ENCODE measurements at regions not wholly inside any gene's neighbourhood (a gene's known extent, or its start where the extent isn't known, plus 50 kb on each side); places are given as distances from the start of the nearest gene placed in this dataset.
"Not testable (repeated sequence)": the region's sequence is repeated elsewhere in the genome, so short reads cannot be mapped to it uniquely, and the experiment has no call there.

GRCh38 chr6:168994956-168995355 is 258.7 kb downstream of the THBS2 start:
- H3K4me1 Mint-ChIP-seq (ENCODE audit: low read depth, unreplicated experiment) = no peaks in the 10 kb centered on the region
- Histone ChIP-seq H3K27me3 (replicated peaks; ENCODE audit: control insufficient read depth, insufficient read depth, low read length) (no peaks in the 10 kb centered on the region), H3K9me3 (no peaks in the 10 kb centered on the region), H3K36me3 (ENCODE audit: control insufficient read depth, insufficient read depth, low read length) (no peaks in the 10 kb centered on the region), H3K4me1 (no peaks in the 10 kb centered on the region), H3K4me3 (ENCODE audit: low read depth, low read length) (no peak overlapping the region)
- BruUV-seq (replicated peaks) = no TSS peak
- DNase-seq = no peak
- no peaks in the 10 kb centered on the region for H3K27me3 Mint-ChIP-seq (ENCODE audit: insufficient read depth, unreplicated experiment)
- H3K9me3 Mint-ChIP-seq (ENCODE audit: unreplicated experiment) = no peaks in the 10 kb centered on the region
- no peak for TF ChIP-seq CTCF (IDR thresholded peaks at IDR 0.05; ENCODE audit: insufficient read depth in 1 of 2, low read depth in 1 of 2, low read length in 1 of 2, severe bottlenecking in 1 of 2, unreplicated experiment in 1 of 2)
- CTCF ChIA-PET = no interaction called here
- POLR2A ChIA-PET = no interaction called here
- intact Hi-C loops (cut with micrococcal nuclease; ENCODE audit: unreplicated experiment) = no loop called here
- no peak overlapping the region for H3K4me3 Mint-ChIP-seq (ENCODE audit: unreplicated experiment)
- H3K36me3 Mint-ChIP-seq (ENCODE audit: insufficient read depth, unreplicated experiment) = no peaks in the 10 kb centered on the region
- no peak overlapping the region for H3K27ac Mint-ChIP-seq (ENCODE audit: unreplicated experiment)

- Histone ChIP-seq H3K9me3 (no peaks in the 10 kb centered on the region), H3K27me3 (replicated peaks; ENCODE audit: control insufficient read depth, insufficient read depth, low read length) (no peaks in the 10 kb centered on the region), H3K4me3 (ENCODE audit: low read depth, low read length) (no peak overlapping the region), H3K36me3 (ENCODE audit: control insufficient read depth, insufficient read depth, low read length) (no peaks in the 10 kb centered on the region), H3K4me1 (no peaks in the 10 kb centered on the region)
- Mint-ChIP-seq H3K36me3 (ENCODE audit: insufficient read depth, unreplicated experiment) (no peaks in the 10 kb centered on the region), H3K4me1 (ENCODE audit: low read depth, unreplicated experiment) (no peaks in the 10 kb centered on the region), H3K27ac (ENCODE audit: unreplicated experiment) (no peak overlapping the region), H3K4me3 (ENCODE audit: unreplicated experiment) (no peak overlapping the region), H3K9me3 (ENCODE audit: unreplicated experiment) (no peaks in the 10 kb centered on the region), H3K27me3 (ENCODE audit: insufficient read depth, unreplicated experiment) (peaks cover 3% of the 10 kb centered on the region)
- BruUV-seq (replicated peaks) = no TSS peak
- intact Hi-C loops (cut with micrococcal nuclease; ENCODE audit: unreplicated experiment) = no loop called here
- no peak for TF ChIP-seq CTCF (IDR thresholded peaks at IDR 0.05; ENCODE audit: insufficient read depth in 1 of 2, low read depth in 1 of 2, low read length in 1 of 2, severe bottlenecking in 1 of 2, unreplicated experiment in 1 of 2)
- CTCF ChIA-PET = no interaction called here
- POLR2A ChIA-PET = no interaction called here
- no peak for DNase-seq
Measured at GRCh38 chr6:168992446-168993144, 261.1 kb downstream of the THBS2 start.

- H3K36me3 Mint-ChIP-seq (ENCODE audit: insufficient read depth, unreplicated experiment); H3K4me3 ChIP-seq (ENCODE audit: low read depth, low read length); H3K36me3 ChIP-seq (ENCODE audit: control insufficient read depth, insufficient read depth, low read length); DNase-seq; H3K9me3 Mint-ChIP-seq (ENCODE audit: unreplicated experiment); H3K27ac Mint-ChIP-seq (ENCODE audit: unreplicated experiment); BruUV-seq (replicated peaks); POLR2A ChIA-PET; H3K9me3 ChIP-seq; H3K4me1 Mint-ChIP-seq (ENCODE audit: low read depth, unreplicated experiment); intact Hi-C loops (cut with micrococcal nuclease; ENCODE audit: unreplicated experiment); H3K4me1 ChIP-seq; H3K4me3 Mint-ChIP-seq (ENCODE audit: unreplicated experiment); H3K27me3 ChIP-seq (replicated peaks; ENCODE audit: control insufficient read depth, insufficient read depth, low read length); H3K27me3 Mint-ChIP-seq (ENCODE audit: insufficient read depth, unreplicated experiment); CTCF ChIA-PET: not testable (repeated sequence)
Measured at GRCh38 chr6:168991695-168992094, 262.0 kb downstream of the THBS2 start.
